K562 (cell line): ENCODE measurements at regions not wholly inside any gene's neighbourhood (a gene's known extent, or its start where the extent isn't known, plus 50 kb on each side); places are given as distances from the start of the nearest gene placed in this dataset.

Experiments used
- BRD9 ChIP-seq: fragments of 450-650 bp; IDR thresholded peaks from 2 replicates; pipeline ENCODE4 v1.6.1; 2018; ENCODE audit warnings: low read depth; ENCODE audit not compliant: partially characterized antibody
- CBFA2T2 ChIP-seq: fragments of 450-650 bp; conservative IDR thresholded peaks from 2 replicates; pipeline ENCODE4 v1.6.1; 2017; ENCODE audit warnings: mild to moderate bottlenecking
- ESRRA ChIP-seq: fragments of 450-650 bp; IDR thresholded peaks from 2 replicates; pipeline ENCODE4 v1.6.1; 2014; ENCODE audit warnings: low read depth, mild to moderate bottlenecking, moderate library complexity, borderline replicate concordance
- FOSL1 ChIP-seq: fragments of 200-800 bp; sonication (Bioruptor generic); conservative IDR thresholded peaks from 2 replicates; pipeline ENCODE4 v1.6.1; 2016; ENCODE audit warnings: missing genetic modification characterization, missing compliant biosample characterization
- MAZ ChIP-seq, 2 experiments: fragments of 450-650 bp in 1 of 2; sonication (generic) in 1 of 2; formaldehyde crosslinking; IDR thresholded peaks in 1 of 2; conservative IDR thresholded peaks in 1 of 2; 2 replicates each; pipeline versions ENCODE4 v1.4.0 to v1.5.0; 2020; ENCODE audit warnings: mild to moderate bottlenecking in 1 of 2, missing genetic modification reagents in 1 of 2
- MCM3 ChIP-seq: fragments of 450-650 bp; IDR thresholded peaks from 2 replicates; pipeline ENCODE4 v1.6.1; 2016
- NFRKB ChIP-seq: fragments of 450-650 bp; IDR thresholded peaks from 2 replicates; pipeline ENCODE4 v1.6.1; 2016; ENCODE audit warnings: low read depth
- NR1H2 ChIP-seq: sonication (generic); formaldehyde crosslinking; IDR thresholded peaks from 2 replicates; pipeline ENCODE4 v1.4.0; 2020; ENCODE audit warnings: mild to moderate bottlenecking, missing genetic modification reagents
- NR2C1 ChIP-seq, 2 experiments: fragments of 450-650 bp; IDR thresholded peaks; 2 replicates each; pipeline ENCODE4 v1.6.1; 2017; ENCODE audit warnings: mild to moderate bottlenecking in 2 of 2, antibody characterized with exemption in 1 of 2, inconsistent platforms in 1 of 2, missing compliant biosample characterization in 1 of 2, missing genetic modification characterization in 1 of 2
- THRAP3 ChIP-seq: fragments of 450-650 bp; IDR thresholded peaks from 2 replicates; pipeline ENCODE4 v1.6.1; 2016; ENCODE audit warnings: mild to moderate bottlenecking, inconsistent platforms, borderline replicate concordance
- TOE1 ChIP-seq, 2 experiments: fragments of 450-650 bp in 1 of 2; sonication (generic) in 1 of 2; formaldehyde crosslinking in 1 of 2; IDR thresholded peaks; 2 replicates each; pipeline versions ENCODE4 v1.7.1 to v1.8.0; 2016 to 2022; ENCODE audit warnings: borderline replicate concordance in 2 of 2, mild to moderate bottlenecking in 2 of 2, antibody characterized with exemption in 1 of 2, inconsistent platforms in 1 of 2, low read depth in 1 of 2, missing genetic modification reagents in 1 of 2, moderate library complexity in 1 of 2
- ZNF282 ChIP-seq: sonication (generic); formaldehyde crosslinking; IDR thresholded peaks from 2 replicates; pipeline ENCODE4 v1.8.1; 2023; ENCODE audit warnings: missing genetic modification reagents
- ZNF785 ChIP-seq: fragments of 250-450 bp; sonication (Bioruptor Pico); IDR thresholded peaks from 2 replicates; pipeline ENCODE4 v1.4.0; 2020; ENCODE audit warnings: mild to moderate bottlenecking
- TF ChIP-seq, protein P1 (sequence below): fragments of 250-450 bp; sonication (Bioruptor Pico); IDR thresholded peaks from 2 replicates; pipeline ENCODE4 v1.5.0; 2021
- TF ChIP-seq, protein P2 (sequence below), 2 experiments: fragments of 450-650 bp in 1 of 2; sonication (generic) in 1 of 2; formaldehyde crosslinking; conservative IDR thresholded peaks; 2 replicates each; pipeline versions ENCODE4 v1.4.0 to v1.8.1; 2020 to 2022; ENCODE audit warnings: mild to moderate bottlenecking in 1 of 2, missing genetic modification reagents in 1 of 2
- TF ChIP-seq, protein P3 (sequence below): sonication (generic); formaldehyde crosslinking; IDR thresholded peaks from 2 replicates; pipeline ENCODE4 v1.8.0; 2022; ENCODE audit warnings: missing genetic modification reagents, mild to moderate bottlenecking, borderline replicate concordance

DNA sequence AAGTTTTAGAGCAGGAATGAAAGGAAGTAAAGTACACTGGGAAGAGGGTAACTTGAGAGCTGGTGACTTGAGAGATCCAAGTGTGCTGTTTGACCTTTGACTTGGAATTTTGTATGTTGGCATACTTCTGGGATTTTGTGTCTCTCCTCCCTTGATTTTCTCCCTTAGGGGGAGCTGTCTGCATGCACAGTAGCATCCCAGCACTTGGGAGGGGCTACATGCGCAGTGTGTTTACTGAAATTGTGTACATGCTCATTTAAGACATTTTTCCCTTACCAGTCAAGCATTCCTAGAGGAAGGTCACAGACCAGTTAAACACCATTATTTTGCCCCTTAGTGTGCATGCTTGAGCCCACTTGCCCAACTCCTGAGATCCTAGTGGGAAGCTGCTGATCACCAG, 120.1 kb downstream of the ZNF622 start (continued):
- TF ChIP-seq BRD9 (no peak), FOSL1 (tag) (no peak), NFRKB (no peak), MAZ (CRISPR knock-in tag; conservative IDR thresholded peaks at IDR 0.05 in 1 of 2, IDR thresholded peaks at IDR 0.05 in 1 of 2) (peak; percentile 53 to 92; a peak in 3 of 4 replicates), NR1H2 (CRISPR knock-in tag) (no peak), CBFA2T2 (no peak), TOE1 (IDR thresholded peaks at IDR 0.05; ENCODE audit: borderline replicate concordance) (no peak), TOE1 (CRISPR knock-in tag; IDR thresholded peaks at IDR 0.05; ENCODE audit: borderline replicate concordance, low read depth) (no peak), MCM3 (no peak), NR2C1 (IDR thresholded peaks at IDR 0.05) (no peak), NR2C1 (tag; IDR thresholded peaks at IDR 0.05) (0 out of 2 replicates have a peak, but pooled peaks have one; percentile 30), ZNF282 (CRISPR knock-in tag) (no peak), ZNF785 (CRISPR knock-in tag) (no peak), THRAP3 (no peak), ESRRA (no peak)
- TF ChIP-seq, protein P1, sequence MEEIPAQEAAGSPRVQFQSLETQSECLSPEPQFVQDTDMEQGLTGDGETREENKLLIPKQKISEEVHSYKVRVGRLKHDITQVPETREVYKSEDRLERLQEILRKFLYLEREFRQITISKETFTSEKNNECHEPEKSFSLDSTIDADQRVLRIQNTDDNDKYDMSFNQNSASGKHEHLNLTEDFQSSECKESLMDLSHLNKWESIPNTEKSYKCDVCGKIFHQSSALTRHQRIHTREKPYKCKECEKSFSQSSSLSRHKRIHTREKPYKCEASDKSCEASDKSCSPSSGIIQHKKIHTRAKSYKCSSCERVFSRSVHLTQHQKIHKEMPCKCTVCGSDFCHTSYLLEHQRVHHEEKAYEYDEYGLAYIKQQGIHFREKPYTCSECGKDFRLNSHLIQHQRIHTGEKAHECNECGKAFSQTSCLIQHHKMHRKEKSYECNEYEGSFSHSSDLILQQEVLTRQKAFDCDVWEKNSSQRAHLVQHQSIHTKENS, result no peak
- TF ChIP-seq, protein P2, sequence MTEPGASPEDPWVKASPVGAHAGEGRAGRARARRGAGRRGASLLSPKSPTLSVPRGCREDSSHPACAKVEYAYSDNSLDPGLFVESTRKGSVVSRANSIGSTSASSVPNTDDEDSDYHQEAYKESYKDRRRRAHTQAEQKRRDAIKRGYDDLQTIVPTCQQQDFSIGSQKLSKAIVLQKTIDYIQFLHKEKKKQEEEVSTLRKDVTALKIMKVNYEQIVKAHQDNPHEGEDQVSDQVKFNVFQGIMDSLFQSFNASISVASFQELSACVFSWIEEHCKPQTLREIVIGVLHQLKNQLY (CRISPR knock-in tag; conservative IDR thresholded peaks at IDR 0.05), result no peak
- TF ChIP-seq, protein P3, sequence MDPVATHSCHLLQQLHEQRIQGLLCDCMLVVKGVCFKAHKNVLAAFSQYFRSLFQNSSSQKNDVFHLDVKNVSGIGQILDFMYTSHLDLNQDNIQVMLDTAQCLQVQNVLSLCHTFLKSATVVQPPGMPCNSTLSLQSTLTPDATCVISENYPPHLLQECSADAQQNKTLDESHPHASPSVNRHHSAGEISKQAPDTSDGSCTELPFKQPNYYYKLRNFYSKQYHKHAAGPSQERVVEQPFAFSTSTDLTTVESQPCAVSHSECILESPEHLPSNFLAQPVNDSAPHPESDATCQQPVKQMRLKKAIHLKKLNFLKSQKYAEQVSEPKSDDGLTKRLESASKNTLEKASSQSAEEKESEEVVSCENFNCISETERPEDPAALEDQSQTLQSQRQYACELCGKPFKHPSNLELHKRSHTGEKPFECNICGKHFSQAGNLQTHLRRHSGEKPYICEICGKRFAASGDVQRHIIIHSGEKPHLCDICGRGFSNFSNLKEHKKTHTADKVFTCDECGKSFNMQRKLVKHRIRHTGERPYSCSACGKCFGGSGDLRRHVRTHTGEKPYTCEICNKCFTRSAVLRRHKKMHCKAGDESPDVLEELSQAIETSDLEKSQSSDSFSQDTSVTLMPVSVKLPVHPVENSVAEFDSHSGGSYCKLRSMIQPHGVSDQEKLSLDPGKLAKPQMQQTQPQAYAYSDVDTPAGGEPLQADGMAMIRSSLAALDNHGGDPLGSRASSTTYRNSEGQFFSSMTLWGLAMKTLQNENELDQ (CRISPR knock-in tag), result no peak
- TF ChIP-seq, all 486 proteins: peak for 8
